ENCODE measurements at regions not wholly inside any gene's neighbourhood (a gene's known extent, or its start where the extent isn't known, plus 50 kb on each side); places are given as distances from the start of the nearest gene placed in this dataset.

DNA sequence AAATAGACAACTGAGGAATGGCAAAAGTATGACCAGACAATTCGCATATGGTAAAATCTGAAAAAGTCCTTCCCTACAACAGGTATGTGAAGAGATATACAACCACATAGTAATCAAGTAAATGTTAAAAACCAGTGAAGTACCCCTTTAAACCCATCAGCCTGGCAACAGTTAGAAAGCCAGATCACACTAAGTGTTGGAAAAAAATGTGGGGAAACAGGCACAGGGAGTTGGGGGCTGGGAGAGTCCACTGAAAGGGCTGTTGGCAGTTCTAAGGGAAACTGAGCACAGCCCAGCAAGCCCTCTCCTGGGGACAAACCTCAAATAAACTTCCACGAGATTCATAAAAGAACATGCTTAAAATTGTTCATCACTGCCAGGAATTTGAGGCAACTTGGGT lies 242.1 kb downstream of the BUD13 start:
- TF ChIP-seq, protein P1, sequence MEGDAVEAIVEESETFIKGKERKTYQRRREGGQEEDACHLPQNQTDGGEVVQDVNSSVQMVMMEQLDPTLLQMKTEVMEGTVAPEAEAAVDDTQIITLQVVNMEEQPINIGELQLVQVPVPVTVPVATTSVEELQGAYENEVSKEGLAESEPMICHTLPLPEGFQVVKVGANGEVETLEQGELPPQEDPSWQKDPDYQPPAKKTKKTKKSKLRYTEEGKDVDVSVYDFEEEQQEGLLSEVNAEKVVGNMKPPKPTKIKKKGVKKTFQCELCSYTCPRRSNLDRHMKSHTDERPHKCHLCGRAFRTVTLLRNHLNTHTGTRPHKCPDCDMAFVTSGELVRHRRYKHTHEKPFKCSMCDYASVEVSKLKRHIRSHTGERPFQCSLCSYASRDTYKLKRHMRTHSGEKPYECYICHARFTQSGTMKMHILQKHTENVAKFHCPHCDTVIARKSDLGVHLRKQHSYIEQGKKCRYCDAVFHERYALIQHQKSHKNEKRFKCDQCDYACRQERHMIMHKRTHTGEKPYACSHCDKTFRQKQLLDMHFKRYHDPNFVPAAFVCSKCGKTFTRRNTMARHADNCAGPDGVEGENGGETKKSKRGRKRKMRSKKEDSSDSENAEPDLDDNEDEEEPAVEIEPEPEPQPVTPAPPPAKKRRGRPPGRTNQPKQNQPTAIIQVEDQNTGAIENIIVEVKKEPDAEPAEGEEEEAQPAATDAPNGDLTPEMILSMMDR (IDR thresholded peaks at IDR 0.05): no peak
- no peak for TF ChIP-seq POLR2A (IDR thresholded peaks at IDR 0.05)
